K562 (cell line): ENCODE measurements at regions not wholly inside any gene's neighbourhood (a gene's known extent, or its start where the extent isn't known, plus 50 kb on each side); places are given as distances from the start of the nearest gene placed in this dataset.

Experiments used
- ATAC-seq: fragments of 200-7000 bp; cut with Tn5 transposase; 3 replicates; pipeline ENCODE4 v1.9.1; 2020; ENCODE audit warnings: moderate library complexity
- BruUV-seq: library from RNA; stranded (reverse); fragments of 400-500 nt; replicated peaks from 2 replicates; lab custom pipeline; 2021; lab: Mats Ljungman, UMichigan
- CTCF ChIA-PET: fragments of 300-600 bp; formaldehyde crosslinking; extraction: SDS; loops from one replicate; lab custom pipeline; 2021; ENCODE audit warnings: low intra/inter-chr PET ratio; lab: Yijun Ruan, JAX
- POLR2A ChIA-PET: fragments of 300-600, 350-650 bp; sonication (Branson Sonifier 250); formaldehyde crosslinking; extraction: SDS; loops from one replicate; lab custom pipeline; 2021; ENCODE audit warnings: antibody characterized with exemption, inconsistent platforms; lab: Yijun Ruan, JAX
- DNase-seq, 4 experiments: peaks; one replicate each; pipeline versions ENCODE4 v3.0.0 to v3.0.0-alpha.2; 2011 to 2018; ENCODE audit warnings: low spot score in 3 of 4, mixed read lengths in 3 of 4; ENCODE audit errors: extremely low read depth in 1 of 4
- FAIRE-seq: peaks from 2 replicates; lab custom pipeline; 2011; peaks lifted over from hg19 to GRCh38; lab: Jason Lieb, UNC
- H2AFZ ChIP-seq: 2 replicates; pipeline ENCODE4 v1.6.0; 2011; ENCODE audit warnings: low read depth, low read length, control low read depth, inconsistent platforms
- H3K27ac ChIP-seq: fragments of 200-600 bp; 3 replicates; pipeline ENCODE4 v1.8.0; 2011; ENCODE audit warnings: low read depth, mild to moderate bottlenecking, control low read depth, inconsistent platforms, low read length, moderate library complexity, mixed read lengths; ENCODE audit errors: extremely low read depth
- H3K27me3 ChIP-seq, 2 experiments: fragments of 300-600 bp in 1 of 2; 2 replicates in 1 of 2; 3 replicates in 1 of 2; pipeline versions ENCODE4 v1.6.0 to v1.8.0; 2011; ENCODE audit warnings: inconsistent platforms in 2 of 2, low read length in 2 of 2, mild to moderate bottlenecking in 1 of 2, mixed read lengths in 1 of 2, moderate library complexity in 1 of 2; ENCODE audit not compliant: control insufficient read depth in 2 of 2, insufficient read depth in 2 of 2
- H3K36me3 ChIP-seq: fragments of 300-600 bp; 3 replicates; pipeline ENCODE4 v1.8.0; 2011; ENCODE audit warnings: mild to moderate bottlenecking, low read length, inconsistent platforms; ENCODE audit not compliant: control insufficient read depth, insufficient read depth
- H3K4me1 ChIP-seq, 2 experiments: fragments of 200-600 bp in 1 of 2; replicated peaks in 1 of 2; 2 replicates in 1 of 2; 3 replicates in 1 of 2; pipeline versions ENCODE4 v1.5.1 to v1.8.0; 2011; ENCODE audit warnings: inconsistent platforms in 2 of 2, low read length in 2 of 2, mild to moderate bottlenecking in 1 of 2, mixed read lengths in 1 of 2, moderate library complexity in 1 of 2; ENCODE audit not compliant: control insufficient read depth in 2 of 2, insufficient read depth in 2 of 2
- H3K4me2 ChIP-seq: 2 replicates; pipeline ENCODE4 v1.6.1; 2011; ENCODE audit warnings: low read length, control low read depth, inconsistent platforms, mixed read lengths; ENCODE audit not compliant: insufficient read depth
- H3K4me3 ChIP-seq: fragments of 200-600 bp; sonication (generic), shearing (Covaris generic); 2 replicates; pipeline ENCODE4 v1.5.1; 2016; ENCODE audit warnings: control low read depth, inconsistent platforms
- H3K79me2 ChIP-seq: fragments of 200-600 bp; 3 replicates; pipeline ENCODE4 v1.8.0; 2011; ENCODE audit warnings: low read length, inconsistent platforms; ENCODE audit not compliant: control insufficient read depth, insufficient read depth
- H3K9ac ChIP-seq, 2 experiments: 2 replicates each; pipeline versions ENCODE4 v1.6.0 to v1.6.1; 2011; ENCODE audit warnings: low read depth in 2 of 2, low read length in 2 of 2, control low read depth in 1 of 2, inconsistent platforms in 1 of 2, mild to moderate bottlenecking in 1 of 2, mixed read lengths in 1 of 2; ENCODE audit not compliant: insufficient read depth in 1 of 2
- H3K9me1 ChIP-seq: one replicate; pipeline ENCODE4 v1.6.0; 2011; ENCODE audit warnings: inconsistent platforms, mild to moderate bottlenecking, low read length, moderate library complexity; ENCODE audit not compliant: control insufficient read depth, insufficient read depth
- H3K9me3 ChIP-seq: replicated peaks from 2 replicates; pipeline ENCODE4 v1.5.1; 2011; ENCODE audit warnings: low read depth, low read length, inconsistent platforms; ENCODE audit not compliant: control insufficient read depth, insufficient read depth
- H4K20me1 ChIP-seq: replicated peaks from 2 replicates; pipeline ENCODE4 v1.6.1; 2011; ENCODE audit warnings: low read length, inconsistent platforms, mixed read lengths; ENCODE audit not compliant: control insufficient read depth, insufficient read depth
- BRD4 ChIP-seq: fragments of 200-600 bp; sonication (generic); IDR thresholded peaks from 2 replicates; pipeline ENCODE4 v1.6.1; 2017; ENCODE audit warnings: inconsistent platforms
- DDX20 ChIP-seq: fragments of 450-650 bp; IDR thresholded peaks from 2 replicates; pipeline ENCODE4 v1.6.1; 2016; ENCODE audit warnings: missing genetic modification characterization, low read depth, mild to moderate bottlenecking, missing compliant biosample characterization, moderate library complexity
- DNMT1 ChIP-seq: fragments of 450-650 bp; IDR thresholded peaks from 2 replicates; pipeline ENCODE4 v1.6.1; 2016; ENCODE audit warnings: antibody characterized with exemption, mild to moderate bottlenecking
- GABPB1 ChIP-seq: sonication (generic); formaldehyde crosslinking; IDR thresholded peaks from 2 replicates; pipeline ENCODE4 v1.8.0; 2022; ENCODE audit warnings: mild to moderate bottlenecking, missing genetic modification reagents
- KLF16 ChIP-seq: IDR thresholded peaks from 2 replicates; pipeline ENCODE4 v1.6.1; 2016; ENCODE audit warnings: antibody characterized with exemption
- TBP ChIP-seq: optimal IDR thresholded peaks from 2 replicates; pipeline ENCODE3; 2011; ENCODE audit warnings: low read depth, low read length, improper control_type of control experiment
- TGIF2 ChIP-seq: sonication (generic); formaldehyde crosslinking; IDR thresholded peaks from 2 replicates; pipeline ENCODE4 v1.8.1; 2022; ENCODE audit warnings: mild to moderate bottlenecking, missing genetic modification reagents, moderate library complexity
- ZNF41 ChIP-seq: fragments of 250-450 bp; sonication (Bioruptor Pico); conservative IDR thresholded peaks from 2 replicates; pipeline ENCODE4 v1.4.0; 2020; ENCODE audit warnings: mild to moderate bottlenecking
- in situ Hi-C: fragments of 300-500 bp; cut with MboI; formaldehyde crosslinking; loops from 4 replicates; pipeline ENCODE4 v1.15.0; 2018; ENCODE audit warnings: inconsistent platforms, mixed read lengths
- intact Hi-C: fragments of 100-400 bp; cut with micrococcal nuclease; formaldehyde crosslinking; loops from 2 replicates; pipeline ENCODE4 v1.14.2; 2022
- TF ChIP-seq, protein P1 (sequence below): fragments of 200-800 bp; sonication (Bioruptor generic); IDR thresholded peaks from 2 replicates; pipeline ENCODE4 v1.6.1; 2017; ENCODE audit warnings: missing genetic modification characterization, missing compliant biosample characterization
- TF ChIP-seq, protein P2 (sequence below): fragments of 200-600 bp; sonication (generic); IDR thresholded peaks from one replicate; pipeline ENCODE4 v1.6.1; 2012; ENCODE audit warnings: mild to moderate bottlenecking, low read depth, low read length, inconsistent platforms

DNA sequence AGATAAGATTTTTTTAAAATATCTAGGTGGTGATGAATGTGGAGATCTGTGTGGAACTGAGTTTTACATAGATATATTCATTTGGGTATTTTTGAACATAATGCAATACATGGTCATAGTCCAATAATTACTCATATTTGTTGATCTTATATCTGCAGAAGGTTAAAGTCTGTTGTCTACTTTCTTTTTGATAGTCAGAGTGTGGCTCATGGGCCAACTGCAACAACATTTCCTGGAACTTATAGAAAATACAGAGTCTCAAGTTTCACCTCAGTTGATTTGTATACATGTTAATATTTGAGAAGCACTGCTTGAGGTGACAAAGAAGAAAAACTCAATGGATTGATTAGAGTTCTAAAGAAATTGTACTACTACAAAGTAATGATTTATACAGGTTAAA is 408.4 kb downstream of the ARAP2 start:
- ChIA-PET CTCF (no interaction called here), POLR2A (no interaction called here)
- Histone ChIP-seq H2AFZ (no peak overlapping the region), H3K27me3 (no peaks in the 10 kb centered on the region), H3K9ac (no peak overlapping the region), H3K4me2 (no peak overlapping the region), H3K79me2 (no peaks in the 10 kb centered on the region), H3K9me1 (no peaks in the 10 kb centered on the region), H3K4me3 (no peak overlapping the region), H3K9me3 (no peaks in the 10 kb centered on the region), H3K4me1 (no peaks in the 10 kb centered on the region), H3K27ac (no peak overlapping the region), H4K20me1 (no peaks in the 10 kb centered on the region), H3K36me3 (no peaks in the 10 kb centered on the region)
- DNase-seq = no peak
- intact Hi-C loops (no loop called here), in situ Hi-C loops (no loop called here)
- no peak for ATAC-seq
- BruUV-seq = no TSS peak
- TF ChIP-seq KLF16 (no peak), TBP (no peak), BRD4 (no peak), TGIF2 (no peak), GABPB1 (no peak), ZNF41 (CRISPR knock-in tag) (no peak), DDX20 (tag) (no peak), DNMT1 (no peak)
- TF ChIP-seq, protein P1, sequence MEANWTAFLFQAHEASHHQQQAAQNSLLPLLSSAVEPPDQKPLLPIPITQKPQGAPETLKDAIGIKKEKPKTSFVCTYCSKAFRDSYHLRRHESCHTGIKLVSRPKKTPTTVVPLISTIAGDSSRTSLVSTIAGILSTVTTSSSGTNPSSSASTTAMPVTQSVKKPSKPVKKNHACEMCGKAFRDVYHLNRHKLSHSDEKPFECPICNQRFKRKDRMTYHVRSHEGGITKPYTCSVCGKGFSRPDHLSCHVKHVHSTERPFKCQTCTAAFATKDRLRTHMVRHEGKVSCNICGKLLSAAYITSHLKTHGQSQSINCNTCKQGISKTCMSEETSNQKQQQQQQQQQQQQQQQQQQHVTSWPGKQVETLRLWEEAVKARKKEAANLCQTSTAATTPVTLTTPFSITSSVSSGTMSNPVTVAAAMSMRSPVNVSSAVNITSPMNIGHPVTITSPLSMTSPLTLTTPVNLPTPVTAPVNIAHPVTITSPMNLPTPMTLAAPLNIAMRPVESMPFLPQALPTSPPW (CRISPR knock-in tag) = no peak
- TF ChIP-seq, protein P2, sequence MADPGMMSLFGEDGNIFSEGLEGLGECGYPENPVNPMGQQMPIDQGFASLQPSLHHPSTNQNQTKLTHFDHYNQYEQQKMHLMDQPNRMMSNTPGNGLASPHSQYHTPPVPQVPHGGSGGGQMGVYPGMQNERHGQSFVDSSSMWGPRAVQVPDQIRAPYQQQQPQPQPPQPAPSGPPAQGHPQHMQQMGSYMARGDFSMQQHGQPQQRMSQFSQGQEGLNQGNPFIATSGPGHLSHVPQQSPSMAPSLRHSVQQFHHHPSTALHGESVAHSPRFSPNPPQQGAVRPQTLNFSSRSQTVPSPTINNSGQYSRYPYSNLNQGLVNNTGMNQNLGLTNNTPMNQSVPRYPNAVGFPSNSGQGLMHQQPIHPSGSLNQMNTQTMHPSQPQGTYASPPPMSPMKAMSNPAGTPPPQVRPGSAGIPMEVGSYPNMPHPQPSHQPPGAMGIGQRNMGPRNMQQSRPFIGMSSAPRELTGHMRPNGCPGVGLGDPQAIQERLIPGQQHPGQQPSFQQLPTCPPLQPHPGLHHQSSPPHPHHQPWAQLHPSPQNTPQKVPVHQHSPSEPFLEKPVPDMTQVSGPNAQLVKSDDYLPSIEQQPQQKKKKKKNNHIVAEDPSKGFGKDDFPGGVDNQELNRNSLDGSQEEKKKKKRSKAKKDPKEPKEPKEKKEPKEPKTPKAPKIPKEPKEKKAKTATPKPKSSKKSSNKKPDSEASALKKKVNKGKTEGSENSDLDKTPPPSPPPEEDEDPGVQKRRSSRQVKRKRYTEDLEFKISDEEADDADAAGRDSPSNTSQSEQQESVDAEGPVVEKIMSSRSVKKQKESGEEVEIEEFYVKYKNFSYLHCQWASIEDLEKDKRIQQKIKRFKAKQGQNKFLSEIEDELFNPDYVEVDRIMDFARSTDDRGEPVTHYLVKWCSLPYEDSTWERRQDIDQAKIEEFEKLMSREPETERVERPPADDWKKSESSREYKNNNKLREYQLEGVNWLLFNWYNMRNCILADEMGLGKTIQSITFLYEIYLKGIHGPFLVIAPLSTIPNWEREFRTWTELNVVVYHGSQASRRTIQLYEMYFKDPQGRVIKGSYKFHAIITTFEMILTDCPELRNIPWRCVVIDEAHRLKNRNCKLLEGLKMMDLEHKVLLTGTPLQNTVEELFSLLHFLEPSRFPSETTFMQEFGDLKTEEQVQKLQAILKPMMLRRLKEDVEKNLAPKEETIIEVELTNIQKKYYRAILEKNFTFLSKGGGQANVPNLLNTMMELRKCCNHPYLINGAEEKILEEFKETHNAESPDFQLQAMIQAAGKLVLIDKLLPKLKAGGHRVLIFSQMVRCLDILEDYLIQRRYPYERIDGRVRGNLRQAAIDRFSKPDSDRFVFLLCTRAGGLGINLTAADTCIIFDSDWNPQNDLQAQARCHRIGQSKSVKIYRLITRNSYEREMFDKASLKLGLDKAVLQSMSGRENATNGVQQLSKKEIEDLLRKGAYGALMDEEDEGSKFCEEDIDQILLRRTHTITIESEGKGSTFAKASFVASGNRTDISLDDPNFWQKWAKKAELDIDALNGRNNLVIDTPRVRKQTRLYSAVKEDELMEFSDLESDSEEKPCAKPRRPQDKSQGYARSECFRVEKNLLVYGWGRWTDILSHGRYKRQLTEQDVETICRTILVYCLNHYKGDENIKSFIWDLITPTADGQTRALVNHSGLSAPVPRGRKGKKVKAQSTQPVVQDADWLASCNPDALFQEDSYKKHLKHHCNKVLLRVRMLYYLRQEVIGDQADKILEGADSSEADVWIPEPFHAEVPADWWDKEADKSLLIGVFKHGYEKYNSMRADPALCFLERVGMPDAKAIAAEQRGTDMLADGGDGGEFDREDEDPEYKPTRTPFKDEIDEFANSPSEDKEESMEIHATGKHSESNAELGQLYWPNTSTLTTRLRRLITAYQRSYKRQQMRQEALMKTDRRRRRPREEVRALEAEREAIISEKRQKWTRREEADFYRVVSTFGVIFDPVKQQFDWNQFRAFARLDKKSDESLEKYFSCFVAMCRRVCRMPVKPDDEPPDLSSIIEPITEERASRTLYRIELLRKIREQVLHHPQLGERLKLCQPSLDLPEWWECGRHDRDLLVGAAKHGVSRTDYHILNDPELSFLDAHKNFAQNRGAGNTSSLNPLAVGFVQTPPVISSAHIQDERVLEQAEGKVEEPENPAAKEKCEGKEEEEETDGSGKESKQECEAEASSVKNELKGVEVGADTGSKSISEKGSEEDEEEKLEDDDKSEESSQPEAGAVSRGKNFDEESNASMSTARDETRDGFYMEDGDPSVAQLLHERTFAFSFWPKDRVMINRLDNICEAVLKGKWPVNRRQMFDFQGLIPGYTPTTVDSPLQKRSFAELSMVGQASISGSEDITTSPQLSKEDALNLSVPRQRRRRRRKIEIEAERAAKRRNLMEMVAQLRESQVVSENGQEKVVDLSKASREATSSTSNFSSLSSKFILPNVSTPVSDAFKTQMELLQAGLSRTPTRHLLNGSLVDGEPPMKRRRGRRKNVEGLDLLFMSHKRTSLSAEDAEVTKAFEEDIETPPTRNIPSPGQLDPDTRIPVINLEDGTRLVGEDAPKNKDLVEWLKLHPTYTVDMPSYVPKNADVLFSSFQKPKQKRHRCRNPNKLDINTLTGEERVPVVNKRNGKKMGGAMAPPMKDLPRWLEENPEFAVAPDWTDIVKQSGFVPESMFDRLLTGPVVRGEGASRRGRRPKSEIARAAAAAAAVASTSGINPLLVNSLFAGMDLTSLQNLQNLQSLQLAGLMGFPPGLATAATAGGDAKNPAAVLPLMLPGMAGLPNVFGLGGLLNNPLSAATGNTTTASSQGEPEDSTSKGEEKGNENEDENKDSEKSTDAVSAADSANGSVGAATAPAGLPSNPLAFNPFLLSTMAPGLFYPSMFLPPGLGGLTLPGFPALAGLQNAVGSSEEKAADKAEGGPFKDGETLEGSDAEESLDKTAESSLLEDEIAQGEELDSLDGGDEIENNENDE = no peak
- FAIRE-seq = no peak
